ENCODE measurements at regions not wholly inside any gene's neighbourhood (a gene's known extent, or its start where the extent isn't known, plus 50 kb on each side); places are given as distances from the start of the nearest gene placed in this dataset.

GRCh38 chr9:14967450-14968321 is 57.5 kb upstream of the FREM1 start (continued):
- peak; percentile 77 for TF ChIP-seq HNF1B (CRISPR knock-in tag; IDR thresholded peaks at IDR 0.05)
- no peak for TF ChIP-seq ZNF251 (CRISPR knock-in tag; IDR thresholded peaks at IDR 0.05)
- TF ChIP-seq TFAP4 (IDR thresholded peaks at IDR 0.05; ENCODE audit: borderline replicate concordance, low read depth): 0 out of 2 replicates have a peak, but pooled peaks have one; percentile 13
- TF ChIP-seq SP2 (CRISPR knock-in tag; IDR thresholded peaks at IDR 0.05): no peak
- no peak for TF ChIP-seq ZNF225 (CRISPR knock-in tag; IDR thresholded peaks at IDR 0.05)
- no peak for TF ChIP-seq ZNF768 (CRISPR knock-in tag; IDR thresholded peaks at IDR 0.05)
- TF ChIP-seq MEIS2 (CRISPR knock-in tag; IDR thresholded peaks at IDR 0.05): no peak
- TF ChIP-seq HDAC1 (CRISPR knock-in tag; IDR thresholded peaks at IDR 0.05): peak; percentile 74; the same call in 1 of the 2 replicates
- no peak for TF ChIP-seq TCF12 (IDR thresholded peaks at IDR 0.05)
- no peak; the same call in 1 of the 2 replicates for TF ChIP-seq TCF12 (CRISPR knock-in tag; IDR thresholded peaks at IDR 0.05)
- TF ChIP-seq, protein P1, sequence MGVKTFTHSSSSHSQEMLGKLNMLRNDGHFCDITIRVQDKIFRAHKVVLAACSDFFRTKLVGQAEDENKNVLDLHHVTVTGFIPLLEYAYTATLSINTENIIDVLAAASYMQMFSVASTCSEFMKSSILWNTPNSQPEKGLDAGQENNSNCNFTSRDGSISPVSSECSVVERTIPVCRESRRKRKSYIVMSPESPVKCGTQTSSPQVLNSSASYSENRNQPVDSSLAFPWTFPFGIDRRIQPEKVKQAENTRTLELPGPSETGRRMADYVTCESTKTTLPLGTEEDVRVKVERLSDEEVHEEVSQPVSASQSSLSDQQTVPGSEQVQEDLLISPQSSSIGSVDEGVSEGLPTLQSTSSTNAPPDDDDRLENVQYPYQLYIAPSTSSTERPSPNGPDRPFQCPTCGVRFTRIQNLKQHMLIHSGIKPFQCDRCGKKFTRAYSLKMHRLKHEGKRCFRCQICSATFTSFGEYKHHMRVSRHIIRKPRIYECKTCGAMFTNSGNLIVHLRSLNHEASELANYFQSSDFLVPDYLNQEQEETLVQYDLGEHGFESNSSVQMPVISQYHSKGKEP (CRISPR knock-in tag; IDR thresholded peaks at IDR 0.05): no peak
- no peak for TF ChIP-seq ZNF563 (CRISPR knock-in tag; IDR thresholded peaks at IDR 0.05)
- no peak for TF ChIP-seq ZKSCAN5 (CRISPR knock-in tag; IDR thresholded peaks at IDR 0.05)
- TF ChIP-seq CHD4 (IDR thresholded peaks at IDR 0.05; ENCODE audit: borderline replicate concordance, low read length): peak; percentile 76; the same call in 1 of the 2 replicates
- no peak for TF ChIP-seq ZNF329 (CRISPR knock-in tag; IDR thresholded peaks at IDR 0.05; ENCODE audit: low read depth)
- no peak for TF ChIP-seq DNMT3B (CRISPR knock-in tag; conservative IDR thresholded peaks at IDR 0.05)
- no peak for TF ChIP-seq CBX2 (IDR thresholded peaks at IDR 0.05; ENCODE audit: low read depth, low read length)
- no peak for TF ChIP-seq CBX2 (CRISPR knock-in tag; IDR thresholded peaks at IDR 0.05; ENCODE audit: low read depth)
- TF ChIP-seq JARID2 (CRISPR knock-in tag; IDR thresholded peaks at IDR 0.05; ENCODE audit: insufficient replicate concordance): no peak
- TF ChIP-seq, protein P2, sequence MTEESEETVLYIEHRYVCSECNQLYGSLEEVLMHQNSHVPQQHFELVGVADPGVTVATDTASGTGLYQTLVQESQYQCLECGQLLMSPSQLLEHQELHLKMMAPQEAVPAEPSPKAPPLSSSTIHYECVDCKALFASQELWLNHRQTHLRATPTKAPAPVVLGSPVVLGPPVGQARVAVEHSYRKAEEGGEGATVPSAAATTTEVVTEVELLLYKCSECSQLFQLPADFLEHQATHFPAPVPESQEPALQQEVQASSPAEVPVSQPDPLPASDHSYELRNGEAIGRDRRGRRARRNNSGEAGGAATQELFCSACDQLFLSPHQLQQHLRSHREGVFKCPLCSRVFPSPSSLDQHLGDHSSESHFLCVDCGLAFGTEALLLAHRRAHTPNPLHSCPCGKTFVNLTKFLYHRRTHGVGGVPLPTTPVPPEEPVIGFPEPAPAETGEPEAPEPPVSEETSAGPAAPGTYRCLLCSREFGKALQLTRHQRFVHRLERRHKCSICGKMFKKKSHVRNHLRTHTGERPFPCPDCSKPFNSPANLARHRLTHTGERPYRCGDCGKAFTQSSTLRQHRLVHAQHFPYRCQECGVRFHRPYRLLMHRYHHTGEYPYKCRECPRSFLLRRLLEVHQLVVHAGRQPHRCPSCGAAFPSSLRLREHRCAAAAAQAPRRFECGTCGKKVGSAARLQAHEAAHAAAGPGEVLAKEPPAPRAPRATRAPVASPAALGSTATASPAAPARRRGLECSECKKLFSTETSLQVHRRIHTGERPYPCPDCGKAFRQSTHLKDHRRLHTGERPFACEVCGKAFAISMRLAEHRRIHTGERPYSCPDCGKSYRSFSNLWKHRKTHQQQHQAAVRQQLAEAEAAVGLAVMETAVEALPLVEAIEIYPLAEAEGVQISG (CRISPR knock-in tag; IDR thresholded peaks at IDR 0.05): peak; percentile 55; the same call in 1 of the 2 replicates
- TF ChIP-seq ZSCAN21 (CRISPR knock-in tag; IDR thresholded peaks at IDR 0.05; ENCODE audit: borderline replicate concordance): no peak
- no peak for TF ChIP-seq ZNF761 (CRISPR knock-in tag; conservative IDR thresholded peaks at IDR 0.05)
- no peak for TF ChIP-seq REL (CRISPR knock-in tag; conservative IDR thresholded peaks at IDR 0.05)

Data from HepG2 (cell line).